CD14-positive monocyte (primary cell): ENCODE measurements at regions not wholly inside any gene's neighbourhood (a gene's known extent, or its start where the extent isn't known, plus 50 kb on each side); places are given as distances from the start of the nearest gene placed in this dataset.
"Not testable (repeated sequence)": the region's sequence is repeated elsewhere in the genome, so short reads cannot be mapped to it uniquely, and the experiment has no call there.

Experiments used
- DNase-seq, 3 donors: peaks; one replicate each; pipeline ENCODE4 v3.0.0-alpha.2; 2011 to 2022
- H2AFZ ChIP-seq: 2 replicates; pipeline ENCODE4 v1.6.0; 2012; ENCODE audit warnings: mild to moderate bottlenecking, low read depth, low read length, inconsistent platforms; ENCODE audit not compliant: insufficient read depth, poor library complexity, severe bottlenecking
- H3K27ac ChIP-seq, 2 donors: 1 replicate in 1 of 2; 2 replicates in 1 of 2; pipeline ENCODE4 v1.5.1; 2012 to 2013; ENCODE audit warnings: low read length in 2 of 2, control low read depth in 1 of 2, inconsistent platforms in 1 of 2, low read depth in 1 of 2, mild to moderate bottlenecking in 1 of 2
- H3K27me3 ChIP-seq, 2 donors: one replicate each; pipeline versions ENCODE4 v1.6.0 to v1.6.1; 2011 to 2013; ENCODE audit warnings: low read length in 2 of 2; ENCODE audit not compliant: control insufficient read depth in 2 of 2, insufficient read depth in 2 of 2
- H3K36me3 ChIP-seq, 2 donors: replicated peaks in 1 of 2; 1 replicate in 1 of 2; 2 replicates in 1 of 2; pipeline versions ENCODE4 v1.5.1 to v1.6.1; 2012 to 2013; ENCODE audit warnings: low read length in 2 of 2, control low read depth in 1 of 2, inconsistent platforms in 1 of 2, mild to moderate bottlenecking in 1 of 2; ENCODE audit not compliant: insufficient read depth in 2 of 2, control insufficient read depth in 1 of 2
- H3K4me1 ChIP-seq, 2 donors: 1 replicate in 1 of 2; 2 replicates in 1 of 2; pipeline versions ENCODE4 v1.5.1 to v1.6.1; 2012 to 2013; ENCODE audit warnings: low read length in 2 of 2, control low read depth in 1 of 2, inconsistent platforms in 1 of 2, mild to moderate bottlenecking in 1 of 2, moderate library complexity in 1 of 2; ENCODE audit not compliant: insufficient read depth in 2 of 2, control insufficient read depth in 1 of 2
- H3K4me2 ChIP-seq: replicated peaks from 2 replicates; pipeline ENCODE3; 2012; ENCODE audit warnings: low read length, moderate library complexity, mild to moderate bottlenecking; ENCODE audit not compliant: poor library complexity, severe bottlenecking; ENCODE audit errors: extremely low read depth
- H3K4me3 ChIP-seq, 3 experiments: fragments of 200-600 bp in 1 of 3; sonication (generic) in 1 of 3; replicated peaks in 1 of 3; 1 replicate in 2 of 3; 2 replicates in 1 of 3; pipeline ENCODE4 v1.5.1; 2011 to 2013; ENCODE audit warnings: low read length in 3 of 3, mild to moderate bottlenecking in 3 of 3, control low read depth in 2 of 3, low read depth in 2 of 3, inconsistent platforms in 1 of 3, moderate library complexity in 1 of 3
- H3K79me2 ChIP-seq: 2 replicates; pipeline ENCODE4 v1.6.0; 2012; ENCODE audit warnings: mild to moderate bottlenecking, control low read depth, inconsistent platforms, low read length, moderate library complexity; ENCODE audit not compliant: insufficient read depth
- H3K9ac ChIP-seq: 2 replicates; pipeline ENCODE4 v1.6.0; 2017; ENCODE audit warnings: low read length, mild to moderate bottlenecking; ENCODE audit not compliant: insufficient read depth, poor library complexity, severe bottlenecking
- H3K9me3 ChIP-seq, 2 donors: replicated peaks in 1 of 2; 1 replicate in 1 of 2; 2 replicates in 1 of 2; pipeline versions ENCODE4 v1.5.1 to v1.6.1; 2012 to 2013; ENCODE audit warnings: low read length in 2 of 2, control low read depth in 1 of 2; ENCODE audit not compliant: control insufficient read depth in 1 of 2, insufficient read depth in 1 of 2
- H4K20me1 ChIP-seq: 2 replicates; pipeline ENCODE4 v1.6.0; 2012; ENCODE audit warnings: mild to moderate bottlenecking, low read length, control low read depth, moderate library complexity; ENCODE audit not compliant: insufficient read depth
- H3K27ac Mint-ChIP-seq, 7 donors: one replicate each; pipeline ENCODE4 v1.8.0; 2020; ENCODE audit warnings: mild to moderate bottlenecking in 7 of 7, mixed read lengths in 7 of 7, moderate library complexity in 6 of 7, inconsistent platforms in 2 of 7
- H3K27me3 Mint-ChIP-seq, 3 donors: one replicate each; pipeline ENCODE4 v1.8.0; 2021 to 2022; ENCODE audit warnings: low read depth in 3 of 3, mild to moderate bottlenecking in 3 of 3, mixed read lengths in 3 of 3, moderate library complexity in 3 of 3, inconsistent platforms in 1 of 3
- H3K36me3 Mint-ChIP-seq, 2 donors: one replicate each; pipeline ENCODE4 v1.8.0; 2020; ENCODE audit warnings: mixed read lengths in 2 of 2, inconsistent platforms in 1 of 2, mild to moderate bottlenecking in 1 of 2
- H3K4me1 Mint-ChIP-seq: one replicate; pipeline ENCODE4 v1.8.0; 2020; ENCODE audit warnings: mild to moderate bottlenecking, mixed read lengths
- H3K4me3 Mint-ChIP-seq, 2 donors: one replicate each; pipeline ENCODE4 v1.8.0; 2020; ENCODE audit warnings: mild to moderate bottlenecking in 2 of 2, mixed read lengths in 2 of 2, moderate library complexity in 1 of 2
- H3K9me3 Mint-ChIP-seq, 7 donors: one replicate each; pipeline ENCODE4 v1.8.0; 2020 to 2022; ENCODE audit warnings: mixed read lengths in 7 of 7, mild to moderate bottlenecking in 6 of 7, moderate library complexity in 6 of 7, inconsistent platforms in 2 of 7
- WGBS: methylation state at CpG from one replicate; pipeline ENCODE4 v1.1.5; 2013; ENCODE audit warnings: missing lambda C conversion rate; ENCODE audit not compliant: insufficient coverage; 5-methylcytosine and 5-hydroxymethylcytosine counted together
- intact Hi-C, 2 donors: fragments of 100-400 bp; cut with micrococcal nuclease; formaldehyde crosslinking; loops; one replicate each; pipeline versions ENCODE4 v1.15.0 to v1.15.1; 2023
- TF ChIP-seq, protein P1 (sequence below): fragments of 200-600 bp; IDR thresholded peaks from one replicate; pipeline ENCODE4 v1.8.0; 2022; ENCODE audit warnings: antibody characterized with exemption, mild to moderate bottlenecking

DNA sequence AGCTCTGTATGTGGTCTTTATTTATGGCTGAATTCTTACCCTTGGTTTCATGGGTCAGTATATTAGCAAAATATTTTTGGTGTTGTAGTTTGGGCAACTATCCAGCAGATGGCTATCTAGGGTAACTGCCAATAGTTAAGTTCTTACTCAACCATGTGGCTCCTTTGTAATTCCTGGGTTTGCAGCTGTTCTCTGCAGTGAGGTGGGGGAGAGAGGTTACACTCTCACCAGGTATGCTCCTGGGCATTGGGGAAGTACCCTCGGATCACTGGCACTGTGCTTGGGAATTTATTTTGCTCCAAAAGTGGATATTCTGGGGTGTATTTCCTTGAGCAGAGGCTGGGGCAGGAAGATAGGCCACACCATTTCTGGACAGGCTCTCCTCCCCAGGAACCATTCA, 436.7 kb upstream of the TMPRSS15 start:
- no peak for DNase-seq
- no peak overlapping the region for H3K4me2 ChIP-seq
- Mint-ChIP-seq H3K4me1 (no peaks in the 10 kb centered on the region), H3K27me3 (no peaks in the 10 kb centered on the region), H3K9me3 (peaks cover 2 to 9% (median 4%) of the 10 kb centered on the region in 7 donors), H3K27ac (no peak overlapping the region), H3K36me3 (no peaks in the 10 kb centered on the region), H3K4me3 (no peak overlapping the region)
- no peak overlapping the region for H3K4me3 ChIP-seq
- H3K9me3 ChIP-seq = peaks cover 4 to 5% of the 10 kb centered on the region in 2 donors
- TF ChIP-seq, protein P1, sequence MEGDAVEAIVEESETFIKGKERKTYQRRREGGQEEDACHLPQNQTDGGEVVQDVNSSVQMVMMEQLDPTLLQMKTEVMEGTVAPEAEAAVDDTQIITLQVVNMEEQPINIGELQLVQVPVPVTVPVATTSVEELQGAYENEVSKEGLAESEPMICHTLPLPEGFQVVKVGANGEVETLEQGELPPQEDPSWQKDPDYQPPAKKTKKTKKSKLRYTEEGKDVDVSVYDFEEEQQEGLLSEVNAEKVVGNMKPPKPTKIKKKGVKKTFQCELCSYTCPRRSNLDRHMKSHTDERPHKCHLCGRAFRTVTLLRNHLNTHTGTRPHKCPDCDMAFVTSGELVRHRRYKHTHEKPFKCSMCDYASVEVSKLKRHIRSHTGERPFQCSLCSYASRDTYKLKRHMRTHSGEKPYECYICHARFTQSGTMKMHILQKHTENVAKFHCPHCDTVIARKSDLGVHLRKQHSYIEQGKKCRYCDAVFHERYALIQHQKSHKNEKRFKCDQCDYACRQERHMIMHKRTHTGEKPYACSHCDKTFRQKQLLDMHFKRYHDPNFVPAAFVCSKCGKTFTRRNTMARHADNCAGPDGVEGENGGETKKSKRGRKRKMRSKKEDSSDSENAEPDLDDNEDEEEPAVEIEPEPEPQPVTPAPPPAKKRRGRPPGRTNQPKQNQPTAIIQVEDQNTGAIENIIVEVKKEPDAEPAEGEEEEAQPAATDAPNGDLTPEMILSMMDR = no peak
- no peaks in the 10 kb centered on the region for H3K4me1 ChIP-seq
- H3K79me2 ChIP-seq = no peaks in the 10 kb centered on the region
- WGBS = 71% methylated on average over 1 of the region's 1 CpG
- no peak overlapping the region for H2AFZ ChIP-seq
- no peaks in the 10 kb centered on the region for H3K36me3 ChIP-seq
- H3K27me3 ChIP-seq = no peaks in the 10 kb centered on the region
- no peaks in the 10 kb centered on the region for H4K20me1 ChIP-seq
- intact Hi-C loops = no loop called here
- H3K9ac ChIP-seq = no peak overlapping the region
- no peak overlapping the region for H3K27ac ChIP-seq

DNA sequence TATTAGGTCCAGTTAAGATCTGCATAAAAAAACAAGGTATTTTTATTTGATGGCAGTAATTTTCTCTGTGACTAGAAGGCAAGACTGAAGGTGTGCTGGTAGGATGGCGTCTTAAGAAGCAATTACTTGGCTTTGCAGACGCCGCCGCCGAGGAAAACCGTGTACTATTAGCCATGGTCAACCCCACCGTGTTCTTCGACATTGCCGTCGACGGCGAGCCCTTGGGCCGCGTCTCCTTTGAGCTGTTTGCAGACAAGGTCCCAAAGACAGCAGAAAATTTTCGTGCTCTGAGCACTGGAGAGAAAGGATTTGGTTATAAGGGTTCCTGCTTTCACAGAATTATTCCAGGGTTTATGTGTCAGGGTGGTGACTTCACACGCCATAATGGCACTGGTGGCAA, 454.0 kb upstream of the TMPRSS15 start:
- H3K27ac ChIP-seq, H3K4me2 ChIP-seq, H2AFZ ChIP-seq, H3K36me3 ChIP-seq, H3K79me2 ChIP-seq, H3K27me3 Mint-ChIP-seq, H3K27me3 ChIP-seq, intact Hi-C loops, H3K4me1 Mint-ChIP-seq, DNase-seq, H3K27ac Mint-ChIP-seq, H3K4me3 Mint-ChIP-seq, H3K36me3 Mint-ChIP-seq, H3K4me1 ChIP-seq, H3K9ac ChIP-seq, H3K9me3 ChIP-seq, H3K4me3 ChIP-seq, H4K20me1 ChIP-seq: not testable (repeated sequence)
- WGBS = 89% methylated on average over 8 of the region's 16 CpGs
- H3K9me3 Mint-ChIP-seq = peaks cover 0 to 12% (median 6%) of the 10 kb centered on the region in 7 donors
